Loucy (cell line): ENCODE measurements at regions not wholly inside any gene's neighbourhood (a gene's known extent, or its start where the extent isn't known, plus 50 kb on each side); places are given as distances from the start of the nearest gene placed in this dataset.

ENCODE experiments used
- EZH2phosphoT487 ChIP-seq: fragments of 200-600 bp; IDR thresholded peaks from 2 replicates; pipeline ENCODE4 v1.6.1; 2018; ENCODE audit warnings: antibody characterized with exemption, mild to moderate bottlenecking, moderate library complexity, borderline replicate concordance
- TF ChIP-seq, protein P1 (sequence below): fragments of 200-600 bp; sonication (generic); conservative IDR thresholded peaks from 2 replicates; pipeline ENCODE4 v1.5.1; 2014; ENCODE audit warnings: mild to moderate bottlenecking, antibody characterized with exemption, low read length

DNA sequence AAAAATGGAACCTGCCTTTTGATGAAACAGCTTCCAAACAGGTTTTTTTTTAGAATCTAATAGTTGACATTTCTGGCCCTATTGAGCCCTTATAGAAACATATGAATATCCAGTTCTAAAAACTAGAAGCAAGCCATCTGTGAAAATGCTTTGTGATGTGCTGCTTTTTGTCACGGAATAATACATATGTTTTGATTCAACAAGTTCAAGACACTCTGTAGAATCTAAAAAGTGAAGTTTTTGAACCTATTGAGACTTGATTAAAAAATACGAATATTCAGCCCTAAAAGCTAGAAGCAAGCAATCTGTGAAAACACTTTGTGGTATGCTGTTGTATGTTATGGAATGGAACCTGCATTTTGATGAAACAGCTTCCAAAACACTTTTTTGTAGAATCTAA is 106.7 kb upstream of the VPREB1 start:
- TF ChIP-seq, protein P1, sequence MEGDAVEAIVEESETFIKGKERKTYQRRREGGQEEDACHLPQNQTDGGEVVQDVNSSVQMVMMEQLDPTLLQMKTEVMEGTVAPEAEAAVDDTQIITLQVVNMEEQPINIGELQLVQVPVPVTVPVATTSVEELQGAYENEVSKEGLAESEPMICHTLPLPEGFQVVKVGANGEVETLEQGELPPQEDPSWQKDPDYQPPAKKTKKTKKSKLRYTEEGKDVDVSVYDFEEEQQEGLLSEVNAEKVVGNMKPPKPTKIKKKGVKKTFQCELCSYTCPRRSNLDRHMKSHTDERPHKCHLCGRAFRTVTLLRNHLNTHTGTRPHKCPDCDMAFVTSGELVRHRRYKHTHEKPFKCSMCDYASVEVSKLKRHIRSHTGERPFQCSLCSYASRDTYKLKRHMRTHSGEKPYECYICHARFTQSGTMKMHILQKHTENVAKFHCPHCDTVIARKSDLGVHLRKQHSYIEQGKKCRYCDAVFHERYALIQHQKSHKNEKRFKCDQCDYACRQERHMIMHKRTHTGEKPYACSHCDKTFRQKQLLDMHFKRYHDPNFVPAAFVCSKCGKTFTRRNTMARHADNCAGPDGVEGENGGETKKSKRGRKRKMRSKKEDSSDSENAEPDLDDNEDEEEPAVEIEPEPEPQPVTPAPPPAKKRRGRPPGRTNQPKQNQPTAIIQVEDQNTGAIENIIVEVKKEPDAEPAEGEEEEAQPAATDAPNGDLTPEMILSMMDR, result no peak
- no peak for TF ChIP-seq EZH2phosphoT487
